Stimulated activated CD8-positive, alpha-beta memory T cell treated with anti-CD3 and anti-CD28 coated beads, Interleukin-7, amount 100 ng/mL, for 1 hour (primary cell): ENCODE measurements at regions not wholly inside any gene's neighbourhood (a gene's known extent, or its start where the extent isn't known, plus 50 kb on each side); places are given as distances from the start of the nearest gene placed in this dataset.
"Not testable (repeated sequence)": the region's sequence is repeated elsewhere in the genome, so short reads cannot be mapped to it uniquely, and the experiment has no call there.

Experiments used
- DNase-seq, 2 donors: peaks; one replicate each; pipeline ENCODE4 v3.0.0-alpha.2; 2020; ENCODE audit warnings: low read depth in 2 of 2

DNA sequence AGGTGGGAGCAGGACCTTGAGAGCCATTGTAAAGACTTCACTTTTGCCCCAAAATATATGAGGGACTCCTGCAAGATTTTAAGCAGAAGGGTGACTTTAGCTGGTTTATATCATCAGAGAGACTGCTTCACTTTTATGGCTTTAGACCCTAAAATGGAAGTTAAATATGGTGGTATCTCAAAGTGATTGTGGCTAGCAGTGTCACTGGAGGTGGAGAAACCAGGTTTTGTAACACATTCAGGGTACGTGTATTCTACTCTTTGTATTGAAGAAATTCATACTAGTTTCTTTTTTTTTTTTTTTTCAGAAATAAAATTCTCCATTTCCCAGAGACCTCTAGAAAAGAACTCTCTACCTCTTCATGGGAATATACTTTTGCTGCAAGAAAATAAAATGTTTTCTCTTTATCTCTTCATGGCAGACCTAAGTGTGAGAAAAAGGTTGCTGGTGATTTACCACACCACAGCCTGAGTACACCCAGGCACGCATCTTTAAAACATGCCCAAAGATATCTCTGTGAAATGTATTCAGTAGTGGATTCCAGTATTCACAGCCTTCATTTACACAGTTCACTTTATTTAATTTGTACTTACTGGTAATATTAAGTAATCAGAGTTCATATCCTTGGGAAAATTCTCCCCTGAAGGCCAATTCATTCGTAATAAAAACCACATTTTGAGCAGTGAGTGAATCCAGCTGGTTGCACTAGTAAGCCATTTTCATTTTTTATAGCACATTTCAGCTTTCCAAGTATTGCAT, 74.3 kb upstream of the GUCY1A1 start:
- DNase-seq, result no peak

DNA sequence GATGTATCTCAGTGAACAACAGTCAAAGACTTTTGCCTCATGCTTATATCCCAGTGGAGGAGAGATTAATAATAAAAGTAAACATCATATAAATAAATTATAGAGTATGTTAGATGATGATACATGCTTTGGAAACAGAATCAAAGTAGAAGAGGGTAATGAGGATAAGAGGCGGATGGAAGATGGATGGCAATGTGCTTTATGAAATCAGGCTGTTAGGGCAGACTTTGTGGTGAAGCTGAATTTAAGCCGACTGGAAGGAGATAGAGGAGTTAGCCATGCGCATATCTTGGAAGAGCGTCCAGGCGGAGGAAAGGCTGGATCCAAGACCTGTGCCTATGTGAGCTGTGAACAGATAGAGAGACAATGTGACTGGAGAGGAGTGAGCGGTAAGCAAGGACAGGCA, 74.9 kb upstream of the GUCY1A1 start:
- DNase-seq, result no peak

DNA sequence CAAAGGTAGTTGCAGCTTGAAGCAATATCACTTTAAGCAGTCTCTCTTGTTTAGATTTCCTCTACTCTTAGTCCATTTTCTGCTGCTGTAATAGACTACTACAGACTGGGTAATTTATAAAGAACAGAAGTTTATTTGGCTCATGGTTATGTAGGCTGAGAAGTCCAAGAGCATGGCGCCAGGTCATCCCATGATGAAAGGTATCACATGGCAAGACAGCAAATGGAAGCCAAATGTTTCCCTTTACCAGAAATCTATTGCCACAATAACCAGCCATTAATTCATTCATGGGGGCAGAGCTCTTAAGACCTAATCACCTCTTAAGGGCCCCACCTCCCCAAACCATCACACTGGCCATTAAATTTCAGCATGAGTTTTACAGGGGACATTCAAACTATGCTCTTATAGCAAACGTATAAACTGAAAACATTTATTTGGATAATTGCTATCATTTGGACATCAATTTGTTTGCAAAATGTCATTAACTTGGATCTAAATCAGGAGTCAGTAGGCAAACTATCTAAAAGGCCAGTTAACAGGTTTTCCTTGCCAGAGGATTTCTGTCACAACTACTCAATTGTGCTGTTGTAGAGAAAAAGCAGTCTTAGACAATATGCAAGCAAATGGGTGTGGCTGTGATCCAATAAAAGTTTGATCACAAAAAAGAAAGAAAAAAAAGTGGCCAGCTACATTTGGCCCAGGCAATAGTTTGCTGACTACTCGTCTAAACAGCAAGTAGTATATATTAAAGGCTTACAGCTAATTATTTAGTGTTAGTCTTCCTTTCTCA, 75.7 kb upstream of the GUCY1A1 start:
- no peak for DNase-seq

- DNase-seq, result no peak
Observed at GRCh38 chr4:155588437-155588836, 78.2 kb upstream of the GUCY1A1 start.

GRCh38 chr4:155587766-155588165, 78.9 kb upstream of the GUCY1A1 start:
- DNase-seq, result no peak

GRCh38 chr4:155582971-155583437, 83.6 kb upstream of the GUCY1A1 start:
- no peak for DNase-seq

DNA sequence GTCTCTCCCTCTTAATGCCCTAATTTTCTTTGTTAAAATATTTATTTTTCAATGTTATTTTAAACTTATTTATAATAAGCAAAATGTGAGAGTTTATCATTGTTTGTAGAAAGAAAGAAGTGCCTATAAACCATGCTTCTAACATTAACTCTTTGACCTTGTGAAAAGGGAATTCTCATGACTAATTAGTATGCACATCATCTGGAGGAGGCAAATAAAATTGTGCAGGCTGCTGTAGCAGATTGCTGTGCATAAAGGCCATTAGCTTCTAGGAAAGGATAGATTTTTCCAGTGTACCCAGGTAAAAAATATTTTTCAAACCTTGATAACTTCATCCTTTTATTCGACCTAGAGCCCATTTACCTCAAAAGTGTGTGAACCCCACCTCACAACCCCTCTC, 84.6 kb upstream of the GUCY1A1 start:
- no peak for DNase-seq

- no peak for DNase-seq
Observed at GRCh38 chr4:155578726-155579370, 87.8 kb upstream of the GUCY1A1 start.

DNA sequence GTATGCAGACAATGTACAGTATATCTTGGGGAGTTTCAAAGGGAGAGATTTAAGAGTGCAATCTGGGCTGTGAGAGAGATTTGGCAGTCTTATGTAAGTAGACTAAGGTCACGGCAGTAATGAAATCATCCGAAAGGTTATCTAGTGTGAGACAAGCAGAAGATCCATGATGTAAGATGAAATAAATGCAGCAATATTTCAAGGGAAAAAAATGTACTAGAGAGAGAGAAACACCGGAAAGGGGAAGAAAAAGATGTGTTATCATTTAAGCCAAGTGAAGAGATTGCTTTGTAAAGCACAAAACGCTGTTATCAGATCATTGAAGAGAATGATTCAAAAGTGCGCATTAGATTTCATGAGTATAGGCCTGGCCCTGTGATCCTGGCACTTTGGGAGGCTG, 88.4 kb upstream of the GUCY1A1 start:
- DNase-seq, result no peak

DNA sequence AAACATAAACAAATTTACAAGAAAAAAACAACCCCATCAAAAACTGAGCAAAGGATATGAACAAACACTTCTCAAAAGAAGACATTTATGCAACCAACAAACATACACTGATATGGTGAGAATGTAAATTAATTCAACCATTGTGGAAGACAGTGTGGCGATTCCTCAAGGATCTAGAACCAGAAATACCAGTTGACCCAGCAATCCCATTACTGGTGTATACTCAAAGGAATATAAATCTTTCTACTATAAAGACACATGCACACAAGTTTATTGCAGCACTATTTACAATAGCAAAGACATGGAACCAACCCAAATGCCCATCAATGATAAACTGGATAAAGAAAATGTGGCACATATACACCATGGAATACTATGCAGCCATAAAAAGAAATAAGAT, 92.3 kb upstream of the GUCY1A1 start:
- DNase-seq, result not testable (repeated sequence)

DNA sequence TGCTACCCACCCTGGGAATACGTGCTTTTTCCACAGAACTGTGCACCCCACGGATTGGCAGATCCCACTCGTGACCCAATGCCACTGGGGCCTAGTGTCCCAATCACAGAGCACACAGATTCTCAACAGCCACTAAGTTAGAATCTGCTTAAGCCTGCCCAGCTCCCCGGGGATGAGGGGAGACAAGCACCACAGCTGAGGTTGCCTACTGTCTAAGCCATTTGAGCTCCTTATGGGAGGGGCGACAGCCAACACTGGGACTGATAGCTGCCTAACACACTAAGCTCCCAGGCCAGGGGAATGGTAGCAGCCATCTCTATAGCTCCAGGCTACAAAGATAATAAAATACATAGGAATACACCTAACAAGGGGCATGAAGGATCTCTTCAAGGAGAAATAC, 93.5 kb upstream of the GUCY1A1 start:
- DNase-seq, result no peak

GRCh38 chr4:155572106-155572703, 94.4 kb upstream of the GUCY1A1 start:
- no peak for DNase-seq

DNA sequence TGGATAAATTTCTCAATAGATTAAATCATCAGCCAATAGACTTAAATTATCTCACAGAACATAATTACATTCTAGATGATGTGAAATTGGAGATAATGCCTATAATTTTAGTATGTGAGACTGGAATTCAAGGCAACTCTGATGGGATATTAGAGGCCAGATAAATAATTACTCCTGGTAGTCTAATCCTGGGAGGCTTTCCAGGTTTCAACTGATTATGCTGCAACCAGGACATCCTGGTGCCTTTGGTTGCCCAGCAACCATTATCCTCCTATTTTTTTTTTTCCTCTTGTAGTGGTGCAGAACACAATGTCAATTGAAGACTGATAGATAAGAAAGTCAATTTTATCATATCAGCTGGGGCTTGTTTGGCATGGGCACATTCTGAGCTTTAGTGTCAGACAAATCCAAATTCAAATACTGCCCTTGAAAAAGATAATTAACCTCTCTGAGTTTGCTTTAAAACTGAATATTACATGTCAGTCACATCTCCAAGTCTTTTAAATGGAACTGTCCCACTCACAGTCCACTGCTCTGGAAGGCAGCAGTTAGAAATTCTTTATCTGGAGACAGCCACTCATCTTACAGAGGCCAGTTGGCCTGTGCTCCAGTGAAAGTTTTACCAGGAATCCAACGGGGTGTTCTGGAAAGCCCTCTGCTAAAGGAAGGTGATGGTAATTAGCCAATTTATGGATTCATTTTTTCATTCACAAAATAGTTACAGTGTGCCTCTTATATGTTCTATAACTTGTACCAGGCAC, 95.3 kb upstream of the GUCY1A1 start:
- DNase-seq, result no peak

- no peak for DNase-seq
Observed at GRCh38 chr4:155570661-155571060, 96.0 kb upstream of the GUCY1A1 start.

- DNase-seq, result no peak
Observed at GRCh38 chr4:155569960-155570515, 96.6 kb upstream of the GUCY1A1 start.

DNA sequence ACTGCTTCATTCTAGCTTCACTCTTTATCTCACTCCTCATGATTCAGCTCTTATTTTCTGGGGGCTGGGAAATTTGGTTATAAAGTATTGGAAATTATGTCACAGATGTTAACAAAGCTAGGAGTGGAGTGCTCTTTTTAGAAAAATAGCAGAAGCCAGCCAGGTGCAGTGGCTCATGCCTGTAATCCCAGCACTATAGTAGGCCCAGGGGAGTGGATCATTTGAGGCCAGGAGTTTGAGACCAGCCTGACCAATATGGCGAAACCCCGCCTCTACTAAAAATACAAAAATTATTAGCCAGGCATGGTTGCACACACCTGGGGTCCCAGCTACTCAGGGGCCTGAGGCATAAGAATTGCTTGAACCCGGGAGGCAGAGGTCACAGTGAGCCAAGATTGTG, 97.2 kb upstream of the GUCY1A1 start:
- no peak for DNase-seq

DNA sequence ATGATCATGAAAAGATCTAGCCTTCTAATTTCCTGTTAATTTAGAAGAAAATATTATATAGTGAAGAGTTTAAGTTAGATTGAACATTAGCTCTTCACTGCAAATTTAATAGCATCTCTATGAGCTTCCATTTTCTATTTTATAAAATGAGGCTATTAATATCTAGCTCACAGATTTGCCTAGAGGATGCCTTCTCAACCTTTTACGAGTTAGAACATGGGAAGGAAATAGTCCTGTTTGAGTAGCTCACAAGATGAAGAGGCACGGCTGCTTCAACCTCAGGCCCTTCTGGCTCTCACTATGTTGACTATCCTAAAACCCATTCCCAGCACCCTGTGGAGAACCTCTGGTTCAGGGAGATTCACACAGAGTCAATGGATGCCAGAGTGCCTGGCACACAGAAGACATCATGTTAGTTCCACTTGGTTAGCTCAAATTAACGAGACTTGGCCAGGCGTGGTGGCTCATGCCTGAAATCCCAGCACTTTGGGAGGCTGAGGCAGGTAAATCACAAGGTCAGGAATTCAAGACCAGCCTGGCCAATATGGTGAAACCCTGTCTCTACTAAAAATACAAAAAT, 97.9 kb upstream of the GUCY1A1 start:
- no peak for DNase-seq

DNA sequence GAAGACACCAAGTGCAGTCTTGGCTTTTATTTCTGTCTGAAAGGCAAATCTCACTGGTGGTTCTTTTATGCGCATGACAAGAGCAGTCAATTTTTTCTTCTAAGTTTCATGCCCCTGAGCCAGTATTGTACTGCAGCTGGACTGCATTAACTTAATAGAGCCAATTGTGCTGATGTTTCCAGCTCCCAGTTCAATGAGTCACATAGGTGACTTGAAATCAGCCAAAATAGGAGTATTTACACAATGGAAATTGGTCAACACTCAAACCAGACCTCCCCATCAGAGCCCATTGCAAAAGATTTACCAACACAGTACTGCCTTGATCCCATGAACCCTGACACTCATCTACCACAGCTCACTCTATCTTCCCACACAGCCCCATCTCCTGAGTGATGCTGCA, 100.3 kb upstream of the GUCY1A1 start:
- DNase-seq, result no peak

- no peak for DNase-seq
Observed at GRCh38 chr4:155565776-155566175, 100.9 kb upstream of the GUCY1A1 start.

DNA sequence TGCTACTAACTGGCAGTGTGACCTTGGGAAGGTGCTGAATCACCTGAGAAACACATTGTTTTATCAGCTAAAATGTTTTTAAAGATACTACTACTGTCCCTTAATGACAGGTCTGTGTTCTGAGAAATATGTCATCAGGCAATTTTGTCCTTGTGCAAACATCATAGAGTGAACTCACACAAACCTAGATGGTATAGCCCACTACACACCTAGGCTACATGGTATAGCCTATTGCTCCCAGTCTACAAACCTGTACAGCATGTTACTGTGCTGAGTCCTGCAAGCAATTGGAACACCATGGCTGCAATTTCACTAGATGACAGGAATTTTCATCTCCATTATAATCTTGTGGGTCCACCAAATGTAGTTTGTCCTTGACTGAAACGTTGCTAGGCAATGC, 101.3 kb upstream of the GUCY1A1 start:
- no peak for DNase-seq

DNA sequence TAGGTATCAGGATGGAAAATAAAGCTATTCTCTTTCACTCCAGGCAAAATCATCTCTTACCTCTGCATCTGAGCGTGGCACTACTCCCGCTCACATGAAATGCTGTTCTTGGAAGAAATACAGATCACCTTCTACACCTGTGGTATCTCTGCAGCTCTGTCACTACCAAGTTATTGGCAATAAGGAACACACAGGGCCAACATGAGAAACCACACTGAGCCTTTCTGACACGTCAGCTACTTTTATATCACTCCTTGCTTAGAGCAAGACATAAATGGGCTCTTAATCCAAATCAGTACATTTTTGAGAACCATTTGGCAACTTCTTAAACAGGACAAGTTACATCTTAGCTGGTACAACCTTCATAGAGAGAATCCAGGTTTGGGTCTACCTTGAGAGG, 101.8 kb upstream of the GUCY1A1 start:
- DNase-seq, result no peak
